IPS DF 19.7 (cell line): ENCODE measurements at regions not wholly inside any gene's neighbourhood (a gene's known extent, or its start where the extent isn't known, plus 50 kb on each side); places are given as distances from the start of the nearest gene placed in this dataset.

Experiments used
- DNase-seq: peaks from one replicate; pipeline ENCODE4 v3.0.0-alpha.2; 2013; ENCODE audit warnings: low read depth, low spot score

DNA sequence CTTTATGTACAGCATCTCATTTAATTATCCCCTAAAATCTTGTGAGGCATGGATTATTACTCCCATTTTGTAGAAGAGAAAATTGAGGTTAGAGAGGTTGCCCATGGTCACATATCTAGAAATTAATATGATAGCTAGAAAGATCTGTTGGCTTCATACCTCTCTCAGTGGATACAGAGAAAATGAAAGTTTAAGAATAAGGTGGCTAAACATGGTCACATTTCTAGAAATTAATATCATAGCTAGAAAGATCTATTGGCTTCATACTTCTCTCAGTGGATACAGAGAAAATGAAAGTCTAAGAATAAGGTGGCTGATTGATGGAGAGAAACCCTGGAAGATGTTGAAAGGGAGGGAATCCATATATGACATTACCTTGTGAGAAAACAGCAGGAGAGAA is 260.7 kb upstream of the MAN1A1 start:
- no peak for DNase-seq

- DNase-seq, result no peak
Observed at GRCh38 chr6:119609865-119610264, 260.3 kb upstream of the MAN1A1 start.

DNA sequence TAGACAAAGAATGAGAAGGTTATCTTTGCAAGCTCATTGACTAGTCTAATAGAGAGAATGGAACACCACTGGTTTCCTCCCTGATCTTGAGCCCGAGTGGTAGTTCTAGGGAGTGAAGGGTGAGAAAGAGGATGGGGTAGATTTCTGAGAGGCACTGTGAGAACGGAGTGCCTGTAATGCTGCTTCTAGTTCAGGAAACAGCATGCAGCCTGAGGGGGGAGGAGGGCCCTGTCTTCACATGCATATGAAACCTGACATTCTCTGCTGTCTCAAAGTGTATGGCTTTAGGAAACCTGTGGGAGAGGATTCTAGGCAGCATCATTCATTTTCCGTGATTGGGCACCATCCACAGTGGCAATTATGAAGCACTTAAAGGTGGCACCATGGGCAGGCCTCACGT is 259.4 kb upstream of the MAN1A1 start:
- DNase-seq, result no peak

GRCh38 chr6:119604124-119604523 is 254.6 kb upstream of the MAN1A1 start:
- no peak for DNase-seq

- DNase-seq, result no peak
Observed at GRCh38 chr6:119603501-119603900, 253.9 kb upstream of the MAN1A1 start.

- DNase-seq, result no peak
Observed at GRCh38 chr6:119602215-119603178, 252.9 kb upstream of the MAN1A1 start.

DNA sequence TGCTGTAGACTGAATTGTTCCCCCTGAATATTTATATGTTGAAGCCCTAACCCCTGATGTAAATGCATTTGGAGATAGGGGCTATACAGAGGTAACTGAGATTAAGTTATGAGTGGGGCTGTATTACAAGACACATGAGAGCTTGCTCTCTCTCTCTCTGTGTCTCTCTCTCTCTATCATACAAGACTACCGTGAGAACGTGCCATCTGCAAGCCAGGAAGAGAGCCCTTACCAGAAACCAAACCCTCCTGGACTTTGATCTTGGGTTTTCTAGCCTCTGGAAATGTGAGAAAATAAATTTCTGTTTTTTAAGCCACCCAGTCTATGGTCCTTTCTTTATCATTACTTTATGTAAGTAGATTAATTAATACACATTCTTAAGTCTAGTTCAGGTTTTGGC is 249.3 kb upstream of the MAN1A1 start:
- DNase-seq, result no peak

DNA sequence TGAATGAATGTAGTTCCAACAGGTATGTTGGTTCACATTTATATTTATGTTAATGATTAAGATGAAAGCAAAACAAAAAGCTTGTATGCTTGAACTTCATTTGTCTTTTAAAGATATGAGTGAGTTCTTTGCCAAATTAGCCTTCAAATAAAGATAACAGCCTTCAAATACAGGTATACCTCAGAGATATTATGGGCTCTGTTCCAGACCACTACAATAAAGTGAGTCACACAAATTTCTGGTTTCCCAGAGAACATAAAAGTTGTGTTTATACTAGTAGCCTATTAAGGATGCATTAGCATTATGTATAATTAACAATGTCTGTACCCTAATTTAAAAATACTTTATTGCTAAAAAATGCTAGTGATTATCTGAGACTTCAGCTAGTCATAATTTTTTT is 245.3 kb upstream of the MAN1A1 start:
- no peak for DNase-seq

GRCh38 chr6:119591235-119591634 is 241.7 kb upstream of the MAN1A1 start:
- no peak for DNase-seq

DNA sequence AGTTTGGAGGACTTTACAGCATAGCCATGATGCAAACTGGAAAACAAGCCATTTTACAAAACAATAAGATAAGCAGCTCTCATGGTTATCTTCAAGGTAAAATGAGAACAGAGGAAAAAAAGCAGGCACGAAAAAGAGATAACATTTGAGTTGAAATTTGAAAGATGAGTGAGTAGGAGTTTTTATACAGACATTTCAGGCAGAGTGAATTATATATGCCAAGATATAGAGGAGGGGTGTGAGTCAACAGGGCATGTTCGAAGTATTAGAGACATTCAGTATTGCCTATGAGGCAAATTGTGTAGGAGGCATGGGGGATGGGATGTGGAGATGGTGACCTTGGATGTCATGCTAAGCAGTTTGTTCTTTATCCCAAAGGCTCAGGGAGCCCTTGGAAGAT is 240.5 kb upstream of the MAN1A1 start:
- DNase-seq, result no peak

GRCh38 chr6:119587537-119587936 is 238.0 kb upstream of the MAN1A1 start:
- no peak for DNase-seq

- DNase-seq, result no peak
Observed at GRCh38 chr6:119586250-119586882, 236.8 kb upstream of the MAN1A1 start.

- DNase-seq, result no peak
Observed at GRCh38 chr6:119584088-119584487, 234.5 kb upstream of the MAN1A1 start.

GRCh38 chr6:119581220-119581619 is 231.7 kb upstream of the MAN1A1 start:
- no peak for DNase-seq

DNA sequence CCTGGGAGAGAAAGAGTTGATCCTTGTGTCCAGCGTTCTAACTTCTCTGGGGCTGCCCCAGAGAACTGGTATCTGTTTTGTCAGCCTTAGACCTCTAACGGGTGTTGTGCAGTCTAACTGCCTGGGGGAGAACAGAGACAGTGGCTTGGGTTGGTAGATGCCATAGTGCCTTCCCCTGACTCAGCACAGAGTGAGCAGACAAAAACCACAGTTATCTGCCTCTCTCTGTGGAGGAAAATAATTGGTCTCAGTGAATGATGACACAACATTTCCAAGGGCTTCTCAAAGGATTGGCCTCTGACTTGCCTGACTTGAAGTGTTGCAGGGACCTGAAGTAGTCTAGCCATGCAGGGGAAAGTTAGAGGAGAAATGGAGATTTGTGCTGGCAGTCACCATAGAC is 226.2 kb upstream of the MAN1A1 start:
- DNase-seq, result no peak

- DNase-seq, result no peak
Observed at GRCh38 chr6:119568580-119568979, 219.0 kb upstream of the MAN1A1 start.

DNA sequence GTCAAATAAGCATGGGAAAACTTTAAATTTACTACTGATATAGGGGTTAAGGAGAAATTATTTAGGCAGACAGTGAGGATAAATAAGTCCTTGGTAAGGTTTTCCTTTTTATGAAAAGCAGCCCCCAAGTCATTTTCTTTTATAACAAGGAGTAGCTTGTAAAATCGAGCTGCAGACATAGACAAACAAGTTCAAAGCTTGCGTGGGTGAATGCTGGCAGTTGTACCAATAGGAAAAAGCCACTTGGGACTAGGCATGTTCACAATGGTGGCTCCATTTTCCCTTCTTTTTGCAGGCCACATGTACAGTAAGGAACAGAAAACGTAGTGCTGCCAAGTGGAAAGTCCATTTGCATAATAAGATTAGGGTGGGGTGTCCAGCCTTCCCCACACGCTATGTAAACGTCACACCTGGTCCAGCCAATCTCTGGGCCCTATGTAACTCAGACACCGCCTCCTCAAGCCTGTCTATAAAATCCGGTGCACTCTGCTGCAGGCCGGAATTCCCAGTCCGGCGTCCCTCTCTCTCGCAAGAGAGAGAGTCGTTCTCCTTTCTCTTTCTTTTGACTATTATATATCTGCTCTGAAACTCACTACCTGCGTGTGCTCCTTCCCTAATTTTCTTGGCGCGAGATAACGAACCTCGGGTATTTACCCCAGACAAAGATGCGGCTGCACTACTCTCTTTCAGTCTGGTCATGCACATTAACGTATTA is 217.1 kb upstream of the MAN1A1 start:
- no peak for DNase-seq

- no peak for DNase-seq
Observed at GRCh38 chr6:119565893-119566292, 216.3 kb upstream of the MAN1A1 start.

DNA sequence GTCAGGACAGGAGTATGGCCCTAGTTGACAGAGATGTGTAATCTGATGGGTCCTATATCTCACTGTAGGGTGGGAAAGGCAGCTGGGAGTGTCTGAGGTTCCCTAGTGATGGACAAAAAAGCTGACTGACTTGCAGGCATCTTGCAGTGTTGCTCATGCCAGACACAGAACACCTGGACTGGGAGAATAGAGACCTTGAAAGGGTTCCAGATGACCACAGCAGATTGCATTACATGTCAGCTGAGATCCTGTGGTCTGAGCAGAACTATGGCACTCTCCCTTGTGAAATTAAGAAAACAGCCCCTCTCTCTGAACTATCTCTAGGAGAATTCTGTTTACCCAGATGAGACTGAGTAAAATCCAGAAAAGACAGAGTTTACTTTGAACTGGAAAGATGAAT is 212.6 kb upstream of the MAN1A1 start:
- DNase-seq, result no peak

DNA sequence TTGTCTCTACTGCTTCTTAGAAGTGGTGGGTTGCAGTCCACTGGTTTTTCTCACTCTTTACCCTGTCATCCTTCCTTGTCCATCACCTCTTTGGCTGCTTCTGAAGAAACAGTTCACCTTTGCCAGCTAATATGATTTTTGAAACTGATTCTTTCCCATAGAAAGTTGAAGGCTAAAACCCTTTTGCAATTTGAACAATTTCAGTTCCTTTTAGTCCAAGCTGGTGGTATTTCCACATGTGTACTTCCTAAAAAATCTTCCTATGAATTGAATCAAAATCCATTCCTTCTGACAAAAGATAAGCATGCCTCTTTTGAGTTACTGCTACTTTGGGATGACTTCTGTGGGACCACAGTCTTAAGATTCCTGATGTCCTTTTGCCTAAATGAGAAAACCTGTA is 210.0 kb upstream of the MAN1A1 start:
- no peak for DNase-seq

- no peak for DNase-seq
Observed at GRCh38 chr6:119557239-119557638, 207.7 kb upstream of the MAN1A1 start.

DNA sequence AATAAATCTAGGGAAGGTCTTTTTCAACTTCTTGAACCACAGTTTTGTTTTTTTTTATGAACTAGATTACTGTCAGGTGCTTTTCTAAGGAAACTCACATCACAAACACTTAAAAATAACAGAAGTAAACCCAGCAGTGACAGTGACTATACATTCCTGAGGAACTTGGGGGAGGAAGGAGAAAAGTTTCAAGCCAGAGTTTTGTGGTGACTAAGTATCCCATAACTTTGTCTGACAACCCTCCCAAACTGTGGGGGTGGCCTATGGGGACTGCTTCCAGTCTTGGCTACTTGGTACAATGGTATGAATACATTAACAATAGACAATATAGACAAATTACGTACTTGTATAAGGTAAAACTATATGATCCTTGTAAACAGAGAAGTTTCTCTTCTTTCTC is 202.5 kb upstream of the MAN1A1 start:
- DNase-seq, result no peak
